HepG2 (cell line): ENCODE measurements at regions not wholly inside any gene's neighbourhood (a gene's known extent, or its start where the extent isn't known, plus 50 kb on each side); places are given as distances from the start of the nearest gene placed in this dataset.

Source experiments
- ATF3 ChIP-seq: sonication (generic); formaldehyde crosslinking; IDR thresholded peaks from 2 replicates; pipeline ENCODE4 v1.4.0; 2020; ENCODE audit warnings: missing genetic modification reagents
- CEBPZ ChIP-seq: IDR thresholded peaks from 2 replicates; pipeline ENCODE4 v1.6.1; 2012; ENCODE audit warnings: low read length, improper control_type of control experiment
- EZH2 ChIP-seq: conservative IDR thresholded peaks from 2 replicates; pipeline ENCODE4 v1.6.1; 2012; ENCODE audit warnings: mild to moderate bottlenecking, low read depth, low read length, moderate library complexity
- GATAD2A ChIP-seq: IDR thresholded peaks from 2 replicates; pipeline ENCODE4 v1.6.1; 2016
- HOMEZ ChIP-seq: IDR thresholded peaks from 2 replicates; pipeline ENCODE4 v1.6.1; 2016; ENCODE audit warnings: low read depth
- IRF2 ChIP-seq: IDR thresholded peaks from 2 replicates; pipeline ENCODE4 v1.6.1; 2018; ENCODE audit warnings: missing genetic modification reagents, missing compliant biosample characterization
- USF2 ChIP-seq, 2 experiments: sonication (generic) in 1 of 2; formaldehyde crosslinking in 1 of 2; IDR thresholded peaks; 2 replicates each; pipeline versions ENCODE4 v1.5.1 to v1.6.1; 2011 to 2020; ENCODE audit warnings: borderline replicate concordance in 1 of 2, low read depth in 1 of 2, low read length in 1 of 2, mild to moderate bottlenecking in 1 of 2, missing genetic modification reagents in 1 of 2, moderate library complexity in 1 of 2
- YY1 ChIP-seq: IDR thresholded peaks from 2 replicates; pipeline ENCODE4 v1.6.1; 2011; ENCODE audit warnings: low read length, low read depth, moderate library complexity, mild to moderate bottlenecking; ENCODE audit not compliant: insufficient read depth, insufficient replicate concordance
- ZFP90 ChIP-seq: sonication (generic); formaldehyde crosslinking; IDR thresholded peaks from 2 replicates; pipeline ENCODE4 v1.8.0; 2022; ENCODE audit warnings: missing genetic modification reagents, mild to moderate bottlenecking, inconsistent platforms, borderline replicate concordance
- ZNF263 ChIP-seq: sonication (generic); formaldehyde crosslinking; IDR thresholded peaks from 2 replicates; pipeline ENCODE4 v1.4.0; 2020; ENCODE audit warnings: missing genetic modification reagents
- ZNF687 ChIP-seq: sonication (generic); formaldehyde crosslinking; IDR thresholded peaks from 2 replicates; pipeline ENCODE4 v1.5.1; 2020; ENCODE audit warnings: mild to moderate bottlenecking, missing genetic modification reagents, moderate library complexity

GRCh38 chr1:38701088-38701487 lies 158.5 kb downstream of the RRAGC start:
- TF ChIP-seq HOMEZ (CRISPR knock-in tag) (no peak), EZH2 (no peak), ZNF687 (CRISPR knock-in tag) (no peak), ATF3 (CRISPR knock-in tag) (no peak), IRF2 (CRISPR knock-in tag) (no peak), USF2 (IDR thresholded peaks at IDR 0.05; ENCODE audit: low read depth, low read length) (no peak), USF2 (CRISPR knock-in tag; IDR thresholded peaks at IDR 0.05; ENCODE audit: borderline replicate concordance) (no peak), ZFP90 (CRISPR knock-in tag) (no peak), ZNF263 (no peak), GATAD2A (CRISPR knock-in tag) (no peak), YY1 (no peak), CEBPZ (no peak)
